ENCODE measurements at regions not wholly inside any gene's neighbourhood (a gene's known extent, or its start where the extent isn't known, plus 50 kb on each side); places are given as distances from the start of the nearest gene placed in this dataset.

DNA sequence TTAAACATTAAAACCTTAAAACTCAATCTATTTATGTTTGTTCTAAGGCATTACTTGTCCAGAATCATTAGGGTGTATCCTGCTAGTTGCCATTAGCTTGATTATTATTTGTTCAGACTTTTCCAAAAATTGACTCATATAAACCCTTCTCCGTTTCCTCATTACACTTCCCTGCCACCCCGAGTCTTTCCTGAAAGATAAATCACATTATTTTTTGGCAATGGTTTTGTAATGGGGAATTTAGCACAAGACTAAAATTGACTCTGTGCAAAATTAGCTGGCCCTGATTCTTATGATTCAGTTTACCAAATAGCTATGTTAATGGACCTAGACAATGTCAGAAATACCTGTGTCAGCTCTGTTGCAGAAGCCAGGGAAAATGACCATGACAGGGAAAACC, 112.2 kb upstream of the NT5C1B start:
- DNase-seq, result no peak

DNA sequence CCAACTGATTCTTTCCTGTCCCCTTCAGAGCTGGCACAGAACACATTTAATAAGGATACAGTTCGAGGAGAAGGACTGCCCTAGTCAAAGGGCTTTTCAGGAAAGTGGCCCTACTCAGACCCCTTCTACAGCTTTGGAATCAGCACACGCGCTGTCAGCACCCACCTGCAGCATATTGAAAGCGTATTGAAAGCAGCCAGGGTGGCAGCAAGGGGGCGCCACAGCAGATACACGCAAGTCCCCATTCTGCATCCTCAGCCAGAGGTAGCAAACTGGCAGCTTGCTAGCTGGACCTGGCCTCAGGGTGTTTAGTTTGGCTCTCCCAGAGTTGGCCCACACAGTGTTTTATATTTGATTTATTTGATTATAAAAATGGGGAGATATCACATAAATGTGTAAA, 101.0 kb upstream of the NT5C1B start:
- DNase-seq, result no peak

DNA sequence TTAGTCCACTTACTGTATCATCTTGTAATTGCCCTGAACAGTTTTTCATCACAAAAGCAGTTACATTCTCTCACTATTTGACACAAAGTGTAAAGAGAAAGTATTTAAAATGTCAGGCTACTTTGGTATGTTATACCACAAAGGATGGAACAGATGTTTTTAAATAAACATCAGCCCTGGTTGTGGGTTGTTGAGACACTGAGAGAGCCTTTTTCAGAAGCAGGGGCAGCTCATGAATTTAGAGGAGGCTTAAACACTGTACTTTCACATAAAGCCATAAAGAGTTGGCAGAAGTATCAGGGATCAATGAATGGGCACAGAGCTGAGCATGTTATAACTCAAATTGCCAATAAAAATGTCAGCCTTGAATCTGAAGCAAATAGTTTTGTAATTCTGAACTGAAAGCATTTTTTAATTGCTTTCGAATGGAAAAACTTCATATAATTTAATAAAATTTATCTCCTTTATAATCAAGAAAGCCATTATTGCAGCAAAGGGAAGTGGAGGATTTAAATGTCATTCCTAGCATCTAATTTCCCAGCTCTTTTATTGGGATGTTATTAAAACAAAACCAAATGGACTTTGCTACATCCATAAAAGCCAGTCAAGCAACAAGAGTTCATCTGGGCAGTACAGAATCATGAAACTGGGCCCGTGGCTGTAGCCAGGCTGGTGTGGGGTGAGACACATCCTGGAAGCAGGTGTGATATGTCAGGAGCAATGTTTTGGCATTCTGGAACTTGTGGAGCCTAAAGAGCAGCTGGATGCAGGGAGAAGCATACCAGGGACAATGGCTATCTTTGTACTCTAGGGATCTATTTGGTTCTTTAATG, 95.1 kb upstream of the NT5C1B start:
- no peak for DNase-seq

DNA sequence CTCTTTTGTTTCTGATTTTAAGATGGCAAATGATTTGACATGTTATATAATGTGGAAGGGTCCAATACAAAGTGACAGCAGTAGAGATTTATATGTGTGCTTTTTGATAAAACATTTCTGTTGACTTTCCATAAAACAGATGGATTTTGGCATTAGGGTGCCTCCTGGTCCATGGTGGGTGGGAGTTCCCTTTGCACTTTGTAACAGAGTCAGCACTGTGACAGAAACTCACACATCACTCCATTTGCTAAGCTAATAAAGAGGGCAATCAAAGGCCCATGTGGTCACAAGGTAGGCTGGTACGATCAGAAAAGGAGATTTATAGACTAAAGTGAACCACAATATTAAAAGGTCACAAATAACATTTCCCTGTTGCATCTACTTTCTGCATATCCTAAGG, 93.3 kb upstream of the NT5C1B start:
- DNase-seq, result no peak

DNA sequence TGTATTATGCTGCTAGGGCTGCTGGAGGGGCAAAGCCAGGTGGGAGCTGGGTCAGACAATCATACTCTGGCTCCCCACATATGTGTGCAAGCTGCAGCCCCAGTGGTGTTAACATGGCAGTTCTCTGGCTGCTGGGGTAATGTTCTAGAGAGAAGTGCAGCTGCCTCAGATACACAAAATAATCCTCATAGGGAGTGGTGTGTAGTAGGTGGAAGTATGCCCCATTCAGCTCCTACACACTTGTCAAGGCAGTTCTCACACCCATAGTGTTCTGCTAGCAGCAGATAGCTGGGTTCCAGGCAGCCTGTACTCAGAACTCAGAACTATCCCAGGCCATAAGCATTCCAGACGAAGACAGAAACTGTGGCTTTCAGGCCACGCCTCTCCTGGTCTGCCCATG, 87.9 kb upstream of the NT5C1B start:
- no peak for DNase-seq

DNA sequence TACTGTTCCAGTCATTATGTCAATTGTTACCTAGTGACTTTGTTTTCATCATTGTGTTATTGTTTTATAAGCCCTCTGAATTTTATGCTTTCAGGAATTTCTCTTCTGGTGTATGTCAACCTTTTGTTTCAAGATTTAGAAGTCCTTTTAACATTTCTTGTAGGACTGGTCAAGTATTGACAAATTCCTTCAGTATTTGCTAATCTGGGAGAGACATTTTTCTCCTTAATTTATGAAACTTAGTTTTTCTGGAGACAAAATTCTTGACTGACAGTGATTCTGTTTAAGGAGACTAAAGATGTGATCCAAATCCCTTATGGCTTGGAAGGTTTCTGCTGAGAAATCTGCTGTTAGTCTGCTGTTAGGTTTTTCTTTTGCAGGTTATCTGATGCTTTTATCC, 84.9 kb upstream of the NT5C1B start:
- DNase-seq, result no peak

DNA sequence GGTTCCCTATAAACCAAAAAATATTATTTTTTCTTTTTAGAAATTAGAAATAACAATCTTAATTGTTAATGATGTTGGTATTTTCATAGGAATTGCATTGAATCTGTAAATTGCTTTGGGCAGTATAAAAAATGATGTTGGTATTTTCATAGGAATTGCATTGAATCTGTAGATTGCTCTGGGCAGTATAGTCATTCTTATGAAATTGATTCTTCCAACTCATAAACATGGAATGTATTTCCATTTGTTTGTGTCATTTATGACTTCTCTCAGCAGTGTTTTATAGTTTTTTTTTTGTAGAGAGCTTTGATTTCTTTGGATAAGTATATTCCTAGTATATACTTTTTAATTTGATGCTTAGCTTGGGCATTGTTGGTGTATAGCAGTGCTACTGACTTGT, 82.0 kb upstream of the NT5C1B start:
- no peak for DNase-seq

DNA sequence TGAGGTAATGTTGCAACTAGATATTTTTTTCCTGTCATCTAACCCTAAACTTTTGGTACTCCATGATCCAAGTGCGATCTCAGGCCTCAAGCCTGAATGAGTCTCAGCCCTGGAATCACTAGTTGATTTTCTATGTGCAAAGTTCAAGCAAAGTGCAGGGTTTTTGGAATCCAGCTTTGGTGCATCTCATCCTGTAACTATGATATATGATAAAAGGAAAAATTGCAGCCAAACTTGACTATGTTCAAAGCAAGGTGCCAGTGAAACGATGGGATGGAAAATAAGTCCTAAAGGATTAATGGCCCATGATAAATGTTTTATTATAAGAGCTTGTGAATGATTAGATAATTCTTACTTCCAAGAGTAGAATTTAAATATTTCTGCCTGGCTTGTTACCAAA, 78.9 kb upstream of the NT5C1B start:
- no peak for DNase-seq

DNA sequence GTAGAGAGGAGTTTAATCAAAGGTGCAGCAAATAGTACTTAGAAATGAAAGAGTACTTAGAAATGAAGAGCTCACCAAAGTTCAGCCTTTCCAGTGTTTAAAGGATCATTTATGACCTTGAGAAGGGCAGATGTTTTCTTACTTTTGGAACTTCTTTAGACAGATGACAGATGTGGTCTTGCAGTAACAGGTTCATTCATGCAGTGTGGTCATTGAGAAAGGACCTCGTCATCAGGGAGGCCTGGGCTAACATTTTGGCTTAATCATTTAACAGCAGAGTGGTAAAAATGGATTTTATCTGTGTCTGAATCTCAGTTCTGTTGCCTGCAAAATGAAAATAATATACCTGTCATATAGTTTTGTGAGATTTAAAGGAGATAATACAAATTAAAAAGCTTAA, 75.1 kb upstream of the NT5C1B start:
- no peak for DNase-seq

DNA sequence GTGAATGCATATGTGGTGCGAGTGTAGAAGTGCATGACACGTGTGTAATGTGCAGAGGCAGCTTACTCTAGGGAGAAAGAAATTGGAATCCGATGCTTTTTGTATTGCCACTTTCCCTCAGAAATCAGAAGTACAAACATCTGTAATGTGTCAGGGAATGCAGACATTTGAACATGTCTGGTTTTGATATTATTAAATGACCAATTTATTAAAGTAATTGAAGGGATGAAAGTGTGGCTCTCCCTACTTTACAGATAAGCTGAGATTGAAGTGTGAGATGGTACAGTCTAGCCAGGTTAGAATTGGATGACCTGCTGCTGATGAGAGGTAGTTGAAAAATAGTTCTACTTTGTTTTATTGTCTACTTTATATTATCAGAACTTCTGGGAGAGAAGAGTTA, 74.5 kb upstream of the NT5C1B start:
- DNase-seq, result no peak

DNA sequence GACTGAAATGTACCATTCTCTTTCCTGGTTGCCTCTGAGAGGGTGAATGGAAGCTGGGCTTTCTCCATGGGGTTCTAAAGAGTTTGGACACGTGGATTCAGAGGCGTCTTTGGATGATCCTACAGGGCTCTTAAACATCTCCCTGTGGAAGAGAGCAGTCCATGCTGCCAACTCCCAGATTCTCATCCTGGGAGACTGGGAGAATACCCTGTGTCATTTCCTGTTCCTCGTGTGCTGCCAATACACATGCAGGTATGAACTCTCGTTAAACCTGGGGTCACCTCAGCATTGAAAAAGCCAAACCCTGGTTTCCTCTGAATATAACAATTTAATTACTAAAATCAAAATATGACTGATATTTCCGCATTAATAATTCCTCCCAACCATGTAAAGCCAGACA, 73.3 kb upstream of the NT5C1B start:
- DNase-seq, result no peak

DNA sequence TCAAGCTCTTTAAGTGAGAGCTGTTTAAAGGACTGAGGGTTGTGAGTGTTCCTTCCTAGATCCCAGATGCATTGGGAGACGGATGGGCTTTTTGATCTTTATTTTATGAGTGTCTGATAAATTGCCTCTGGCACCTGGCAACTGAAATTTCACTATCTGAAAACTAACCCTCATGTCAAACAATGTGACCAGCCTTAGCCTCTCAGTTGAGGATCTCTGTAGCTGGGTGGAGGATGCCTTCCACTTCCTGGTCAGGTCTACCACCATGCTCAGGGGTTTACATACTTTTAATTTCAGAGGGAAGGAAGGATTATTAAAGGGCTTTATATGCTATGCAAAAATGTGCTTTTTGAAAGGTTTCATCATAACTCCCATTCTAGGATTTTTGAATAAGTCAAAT, 70.5 kb upstream of the NT5C1B start:
- no peak for DNase-seq

DNA sequence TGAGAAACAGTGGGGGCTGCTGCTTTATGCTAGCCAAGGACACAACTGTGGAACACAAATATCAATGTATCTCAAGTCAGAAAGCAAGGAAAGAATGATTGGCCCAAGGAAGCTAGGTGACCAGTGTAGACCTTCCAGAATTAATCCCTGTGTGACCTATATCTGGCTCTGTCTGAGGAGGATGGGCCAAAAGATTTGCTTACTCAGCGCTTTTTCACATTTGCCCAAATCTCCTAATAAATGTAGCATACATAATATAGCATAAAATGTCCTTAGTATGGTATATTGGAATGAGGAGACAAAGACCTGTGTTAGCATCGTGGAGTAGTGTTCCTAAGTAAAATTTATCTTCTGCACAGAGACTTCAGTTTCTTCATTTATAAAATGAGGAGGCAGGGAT, 66.7 kb upstream of the NT5C1B start:
- DNase-seq, result no peak

DNA sequence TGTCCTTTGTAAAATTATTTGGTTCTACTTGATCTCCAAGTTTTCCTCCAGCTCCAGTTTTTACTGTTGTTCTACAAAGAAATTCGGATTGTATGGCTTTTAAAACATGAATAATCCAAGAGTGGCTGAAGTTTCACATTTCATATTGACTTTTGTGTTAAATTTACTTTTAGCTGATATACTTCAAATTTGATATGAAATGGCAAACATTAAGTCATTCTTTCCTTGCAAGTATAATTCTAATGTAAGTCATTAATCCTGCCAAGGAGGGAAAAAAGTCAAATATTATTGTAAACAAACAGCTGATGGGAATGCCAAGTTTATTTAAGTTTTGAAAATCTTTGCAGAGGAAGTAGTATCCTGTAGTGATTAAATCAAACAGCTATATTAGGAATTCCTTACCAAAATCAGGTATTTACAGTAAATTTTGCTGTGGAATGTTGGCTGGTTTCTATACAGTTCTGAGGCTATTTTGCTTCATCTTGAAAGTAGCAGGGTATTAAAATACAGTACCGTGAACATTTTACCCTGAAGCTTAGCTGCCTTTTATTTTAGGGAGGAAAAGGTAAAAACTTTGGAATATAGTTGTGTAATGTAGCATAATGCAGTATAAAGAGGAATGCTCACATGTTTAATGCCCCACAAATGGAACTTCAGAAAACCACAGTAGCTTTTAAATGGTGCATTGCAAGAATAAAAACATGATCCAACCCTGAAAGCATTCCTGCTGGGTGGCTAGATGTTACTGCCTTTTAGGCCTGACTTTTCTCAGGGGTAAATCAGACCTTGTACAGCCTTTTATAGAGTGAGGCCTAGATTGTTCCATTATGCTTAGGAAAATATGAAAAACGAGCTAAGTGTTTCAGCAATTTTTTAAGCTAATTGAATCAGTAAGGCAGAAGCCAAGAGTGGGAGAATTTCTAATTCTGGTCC, 62.7 kb upstream of the NT5C1B start:
- DNase-seq, result no peak

DNA sequence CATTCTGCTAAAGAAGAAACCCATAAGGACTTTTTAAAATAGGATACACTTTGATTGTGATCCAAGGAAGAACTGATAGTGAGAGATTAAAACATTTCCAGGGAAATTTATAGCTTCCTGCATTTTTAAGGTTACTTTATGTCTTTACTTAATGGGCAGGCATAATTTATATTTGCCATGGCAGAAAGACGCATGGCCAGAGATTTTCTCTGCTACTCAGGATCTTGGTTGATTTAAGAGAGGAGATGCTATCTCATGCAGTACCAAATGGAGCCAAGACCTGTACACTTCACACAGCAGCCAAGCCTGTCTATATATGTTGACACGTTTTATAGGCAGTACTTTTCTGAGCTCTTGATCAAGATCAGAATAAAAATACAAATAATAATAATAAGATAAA, 60.9 kb upstream of the NT5C1B start:
- DNase-seq, result no peak

DNA sequence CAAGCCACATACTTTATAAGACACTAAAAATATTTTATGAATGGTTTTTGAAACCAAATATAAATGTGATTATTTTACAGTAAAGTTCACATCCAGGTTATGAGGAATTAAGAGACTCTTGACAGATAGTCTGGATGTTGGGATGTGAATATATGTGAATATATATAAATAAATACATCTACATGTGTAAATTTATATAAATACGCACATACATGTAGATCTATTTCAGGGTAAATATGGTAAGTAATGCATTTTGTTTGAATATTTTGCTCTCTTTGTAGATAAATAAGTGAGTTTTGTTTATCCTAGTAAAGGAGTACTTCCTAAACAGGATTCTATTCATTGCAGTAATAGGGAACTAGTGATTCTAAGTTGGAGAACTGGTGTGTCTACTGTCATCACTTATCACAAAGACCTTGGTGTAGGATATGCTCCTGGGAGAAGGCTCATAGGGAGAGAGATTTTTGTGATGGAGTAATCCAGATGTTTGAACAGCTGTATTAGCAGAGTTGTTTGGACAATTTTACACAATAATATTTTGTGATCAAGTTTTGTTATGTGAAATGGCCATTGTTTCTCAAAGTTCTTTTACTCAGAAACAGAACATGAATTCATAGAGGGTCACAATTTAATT, 60.2 kb upstream of the NT5C1B start:
- no peak for DNase-seq

DNA sequence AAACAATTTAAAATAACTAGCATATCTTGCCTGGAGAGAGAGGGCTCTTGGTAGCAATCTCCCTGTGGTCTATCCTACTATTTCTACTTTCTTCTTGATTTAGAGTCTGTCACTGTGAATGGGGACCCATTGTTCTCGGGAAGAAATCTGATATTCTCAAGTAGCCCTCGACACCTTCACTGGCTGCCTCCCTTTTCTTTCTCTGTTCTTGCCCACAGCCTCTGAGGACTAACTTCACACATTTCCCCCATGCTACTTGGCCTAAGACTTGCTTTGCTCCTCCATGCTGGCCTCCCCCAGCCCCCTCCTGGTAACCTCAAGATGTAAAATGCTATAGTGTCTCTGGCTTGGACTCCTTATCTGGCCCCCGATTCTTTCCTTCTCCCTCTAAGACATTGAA, 58.8 kb upstream of the NT5C1B start:
- no peak for DNase-seq

DNA sequence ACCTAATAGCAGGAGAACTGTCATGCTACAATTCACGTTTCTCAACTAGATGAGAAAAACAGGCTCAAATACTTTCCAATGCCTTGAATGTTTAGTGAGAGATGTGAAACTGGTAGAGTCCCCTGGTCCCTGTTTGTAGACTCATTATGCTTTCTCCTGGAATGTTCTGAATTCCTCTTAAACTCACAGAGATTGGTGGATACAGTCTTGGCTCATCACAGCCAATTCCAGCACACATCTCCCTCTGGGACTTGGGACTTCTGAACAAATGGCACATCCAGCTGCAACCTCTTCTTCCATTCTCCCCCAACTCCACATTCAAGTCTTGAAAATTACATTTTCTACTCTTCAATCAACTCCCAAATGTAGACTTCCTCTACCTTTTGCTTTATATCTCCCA, 58.4 kb upstream of the NT5C1B start:
- no peak for DNase-seq

DNA sequence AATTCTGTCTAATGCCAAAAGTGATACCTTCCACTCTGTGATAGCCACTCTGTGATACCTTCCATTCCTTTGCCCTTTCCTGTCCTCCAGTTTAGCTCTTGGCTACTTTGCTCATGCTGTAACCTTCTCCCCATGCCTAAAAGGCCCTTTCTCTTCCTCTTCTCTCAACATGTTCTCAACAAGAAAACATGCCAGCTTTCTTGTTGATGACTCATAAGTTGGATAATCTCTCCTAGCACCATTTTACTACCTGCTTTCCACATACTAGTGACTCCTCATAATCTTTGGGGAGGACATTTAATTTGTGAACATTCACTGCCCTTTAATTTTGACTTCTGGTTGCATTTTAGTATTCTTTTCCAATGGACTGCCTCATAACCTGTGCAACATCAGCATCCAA, 55.9 kb upstream of the NT5C1B start:
- DNase-seq, result no peak

DNA sequence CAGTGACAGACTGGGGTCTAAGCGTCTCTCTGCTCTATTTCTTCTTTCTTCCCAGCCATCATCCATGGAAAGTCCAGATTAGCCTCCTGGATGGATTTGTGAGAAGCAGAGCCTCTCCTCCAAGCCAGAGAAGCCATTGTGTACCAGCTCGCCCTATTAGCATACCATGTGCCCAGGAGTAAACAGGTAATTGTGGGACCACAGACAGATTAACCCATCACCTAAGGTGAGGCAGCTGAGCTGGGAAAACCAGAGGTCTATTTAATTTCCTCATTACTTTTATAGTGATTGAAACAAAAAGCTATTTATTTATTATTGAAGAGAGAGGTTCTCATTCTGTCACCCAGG, 54.7 kb upstream of the NT5C1B start:
- no peak for DNase-seq

DNA sequence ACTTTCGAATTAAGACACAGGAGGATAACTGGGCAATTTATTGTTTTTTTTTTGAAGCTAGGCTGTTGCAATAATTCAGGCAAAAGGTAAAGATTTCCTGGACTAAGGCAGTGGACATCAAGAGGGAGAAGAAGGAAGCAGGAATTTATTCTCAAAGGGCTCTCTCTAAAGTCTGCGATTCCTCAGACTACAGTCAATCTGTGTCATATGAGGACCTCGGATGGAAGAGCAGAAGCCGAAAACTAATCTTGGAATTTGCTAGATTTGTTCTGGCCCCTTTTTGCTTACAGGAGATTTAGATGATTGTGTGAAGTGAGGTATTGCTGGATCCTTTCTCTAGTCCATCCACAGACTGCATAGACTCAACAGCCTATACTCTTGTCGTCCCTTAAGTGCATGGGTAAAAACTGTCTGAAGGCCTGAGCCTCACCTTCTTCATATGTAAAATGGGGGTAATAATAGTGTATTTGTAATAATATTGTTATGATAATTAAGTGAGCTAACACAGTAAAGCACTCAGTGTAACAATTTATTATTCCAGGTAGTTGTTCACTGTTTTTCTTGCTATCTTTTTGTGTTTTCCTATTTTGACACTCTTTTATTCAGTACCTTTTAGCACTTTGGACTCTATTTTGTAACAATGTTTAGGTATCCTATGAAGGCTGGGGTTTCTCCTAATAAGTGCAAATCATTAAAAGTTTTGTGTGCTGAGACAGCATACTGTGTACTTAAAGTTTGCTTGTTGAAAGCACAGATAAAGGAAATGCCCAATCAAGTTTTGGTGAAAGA, 54.2 kb upstream of the NT5C1B start:
- DNase-seq, result no peak

DNA sequence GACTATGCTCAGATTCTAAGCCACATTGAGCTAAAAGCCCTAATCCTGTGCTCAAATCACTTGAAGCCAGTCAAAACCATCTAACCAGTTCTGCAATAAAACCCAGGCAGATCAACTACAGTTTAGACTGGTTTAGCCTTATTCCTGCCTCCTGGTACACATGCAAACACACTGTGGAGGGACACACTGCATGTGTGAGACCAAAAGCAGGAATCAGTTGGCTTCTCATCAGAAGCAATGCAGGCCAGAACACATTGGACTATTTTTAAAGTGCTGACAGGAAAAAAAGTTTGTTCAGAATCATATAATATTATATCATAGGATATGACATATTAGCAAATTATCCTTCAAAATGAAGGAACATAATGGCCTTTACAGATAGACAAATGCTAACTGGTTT, 52.5 kb upstream of the NT5C1B start:
- DNase-seq, result no peak
